Gastroesophageal sphincter (tissue), 3 donors: ENCODE measurements at regions not wholly inside any gene's neighbourhood (a gene's known extent, or its start where the extent isn't known, plus 50 kb on each side); places are given as distances from the start of the nearest gene placed in this dataset.
"Not testable (repeated sequence)": the region's sequence is repeated elsewhere in the genome, so short reads cannot be mapped to it uniquely, and the experiment has no call there.

Source experiments
- CTCF ChIP-seq, 4 experiments: fragments of 200-600 bp in 2 of 4; fragments of 450-650 bp in 2 of 4; sonication (generic) in 1 of 4; IDR thresholded peaks; one replicate each; pipeline ENCODE4 v1.5.1; 2017 to 2019; ENCODE audit warnings: antibody characterized with exemption in 4 of 4, mild to moderate bottlenecking in 2 of 4, moderate library complexity in 2 of 4
- EP300 ChIP-seq: sonication (generic); formaldehyde crosslinking; IDR thresholded peaks from one replicate; pipeline ENCODE4 v1.6.1; 2017; ENCODE audit warnings: antibody characterized with exemption, mild to moderate bottlenecking
- POLR2A ChIP-seq, 2 donors: fragments of 450-650 bp; IDR thresholded peaks; one replicate each; pipeline ENCODE4 v1.6.1; 2017; ENCODE audit warnings: antibody characterized with exemption in 2 of 2, mild to moderate bottlenecking in 2 of 2, moderate library complexity in 1 of 2
- POLR2AphosphoS5 ChIP-seq: sonication (generic); formaldehyde crosslinking; IDR thresholded peaks from one replicate; pipeline ENCODE4 v1.6.1; 2017; ENCODE audit warnings: antibody characterized with exemption

- not testable (repeated sequence) for TF ChIP-seq EP300; CTCF (IDR thresholded peaks at IDR 0.05); POLR2AphosphoS5; POLR2A (IDR thresholded peaks at IDR 0.05)
Measured at GRCh38 chr6:112974931-112975330, 627.8 kb downstream of the RFPL4B start.
